ENCODE measurements at regions not wholly inside any gene's neighbourhood (a gene's known extent, or its start where the extent isn't known, plus 50 kb on each side); places are given as distances from the start of the nearest gene placed in this dataset.
A peak's percentile ranks its signal among the peaks of the same experiment; 100 is the strongest.

DNA sequence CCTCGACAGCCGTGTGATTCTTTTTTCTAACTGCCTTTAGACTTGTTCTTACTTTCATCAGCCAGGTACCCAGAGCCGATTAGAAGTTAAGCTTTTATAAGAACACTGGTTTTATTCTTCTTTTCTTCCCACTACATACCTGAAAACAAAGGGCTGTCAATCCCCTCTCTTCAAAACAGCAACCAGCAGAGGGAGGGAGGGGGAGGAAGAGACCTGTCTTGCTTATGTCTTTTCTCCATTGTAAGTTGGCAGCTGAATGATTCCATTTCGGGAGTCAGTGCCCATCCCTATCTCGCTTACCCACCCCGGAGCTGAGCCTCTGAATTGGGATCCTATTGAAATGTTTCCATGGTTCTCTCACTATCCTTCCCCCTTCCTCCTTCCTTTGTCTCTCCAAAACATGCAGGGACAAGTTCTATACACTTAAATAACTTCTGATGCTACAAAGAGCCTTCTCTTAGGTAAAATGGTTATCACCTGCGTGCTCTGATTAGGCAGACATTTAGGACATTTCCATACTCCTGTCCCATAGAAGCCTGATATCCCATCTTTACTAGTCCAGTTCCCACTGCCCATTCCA, 83.9 kb upstream of the WWC1 start:
- TF ChIP-seq GATA1 (IDR thresholded peaks at IDR 0.05; ENCODE audit: low read depth, low read length) (no peak), POLR2A (IDR thresholded peaks at IDR 0.05; ENCODE audit: low read length) (no peak)
- DNase-seq, result no peak

DNA sequence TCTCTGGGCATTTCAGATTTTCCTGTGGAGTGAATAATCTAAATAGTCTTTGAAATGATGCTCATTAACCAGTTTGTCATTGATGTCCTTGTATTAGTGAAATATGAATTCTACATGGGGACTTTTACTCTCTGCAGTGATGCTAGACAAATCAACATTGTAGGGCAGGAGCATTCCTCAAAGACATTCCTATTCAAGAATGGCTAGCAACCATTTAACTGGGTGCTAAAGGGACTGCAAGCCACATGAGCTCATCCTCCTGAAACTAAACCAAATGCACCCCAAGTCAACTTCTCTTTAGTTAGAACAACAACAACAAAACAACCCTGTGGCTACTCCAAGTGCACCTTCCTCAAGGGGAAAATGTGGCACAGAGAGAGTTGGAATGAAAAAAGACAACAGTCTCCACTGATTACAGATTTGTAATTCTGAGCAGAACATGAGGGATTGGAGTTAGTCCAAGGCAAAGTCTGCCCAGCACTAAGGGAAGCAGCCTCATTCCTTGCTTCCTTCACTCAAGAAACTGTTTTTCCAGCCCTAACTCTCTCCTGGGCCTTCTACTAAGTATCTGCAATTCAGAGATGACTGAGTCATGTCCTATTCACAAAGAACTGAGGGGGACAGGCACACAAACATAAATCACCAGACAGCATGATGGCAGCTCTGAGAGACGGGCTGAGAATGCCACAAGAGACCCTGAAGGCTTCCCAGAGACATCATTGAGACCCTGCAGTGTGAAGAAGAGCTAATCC, 82.0 kb upstream of the WWC1 start:
- no peak for TF ChIP-seq POLR2A (IDR thresholded peaks at IDR 0.05; ENCODE audit: low read length)
- no peak for TF ChIP-seq GATA1 (IDR thresholded peaks at IDR 0.05; ENCODE audit: low read depth, low read length)

DNA sequence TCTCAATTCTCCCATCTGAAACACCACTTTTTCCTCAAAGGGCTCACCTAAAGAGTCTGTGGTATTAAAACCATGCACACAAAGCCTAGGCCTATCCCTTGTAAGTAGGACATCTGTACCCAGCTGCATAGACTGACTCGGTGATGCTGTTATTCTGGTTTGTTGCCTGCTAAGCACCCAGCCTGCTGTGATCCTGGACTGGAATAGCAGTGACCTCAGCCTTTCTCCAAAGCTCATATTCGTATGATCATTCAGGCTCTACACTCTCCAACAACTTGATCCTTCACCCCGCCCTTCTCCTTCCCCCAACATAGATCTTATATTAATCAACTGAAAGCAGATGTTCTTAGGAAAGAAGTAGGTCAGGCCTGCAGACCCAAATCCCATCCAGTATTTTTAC, 81.4 kb upstream of the WWC1 start:
- no peak for DNase-seq
- TF ChIP-seq POLR2A (IDR thresholded peaks at IDR 0.05; ENCODE audit: low read length) (no peak), GATA1 (IDR thresholded peaks at IDR 0.05; ENCODE audit: low read depth, low read length) (no peak)

More for the DNA sequence above, 82.0 kb upstream of the WWC1 start:
- DNase-seq, result no peak

DNA sequence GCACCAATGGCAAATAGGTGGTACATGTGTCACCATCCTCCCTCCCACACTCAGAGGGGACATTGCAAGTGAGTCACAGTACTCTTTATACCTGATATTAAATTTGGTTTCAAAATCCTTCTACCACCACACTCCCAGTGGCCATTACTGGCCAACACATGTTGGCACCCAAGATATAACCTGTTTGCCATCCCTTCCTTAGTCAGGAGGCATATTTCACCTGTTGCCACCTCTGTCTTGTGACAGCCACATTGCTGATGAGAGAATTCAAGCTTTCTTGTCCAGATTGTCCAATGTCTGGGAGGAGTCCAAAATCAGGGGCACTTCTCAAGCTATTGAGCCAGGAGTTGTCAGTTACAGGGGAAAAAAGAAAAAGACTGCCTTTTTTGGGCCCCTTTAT, 80.2 kb upstream of the WWC1 start:
- no peak for TF ChIP-seq POLR2A (IDR thresholded peaks at IDR 0.05; ENCODE audit: low read length)
- no peak for TF ChIP-seq GATA1 (IDR thresholded peaks at IDR 0.05; ENCODE audit: low read depth, low read length)
- DNase-seq, result no peak

DNA sequence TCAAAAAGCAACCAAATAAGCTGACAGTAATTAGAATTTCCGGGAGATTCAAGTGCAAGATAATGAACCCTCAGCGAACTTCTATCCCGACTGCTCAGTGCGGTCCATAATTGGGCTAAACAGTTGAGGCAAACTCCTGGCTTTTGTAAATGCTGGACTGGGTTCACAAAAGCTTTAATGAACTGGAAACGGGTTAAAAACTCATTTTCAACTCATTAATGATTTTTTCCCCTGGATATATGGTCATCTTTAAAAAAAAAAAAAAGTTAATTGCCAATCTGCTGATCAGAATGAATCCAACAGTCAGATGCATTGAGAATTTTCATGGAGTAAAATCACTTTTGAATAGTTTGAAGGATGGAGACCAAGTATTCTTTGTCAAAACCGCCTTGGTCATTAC, 79.5 kb upstream of the WWC1 start:
- TF ChIP-seq GATA1 (IDR thresholded peaks at IDR 0.05; ENCODE audit: low read depth, low read length), result no peak
- no peak for TF ChIP-seq POLR2A (IDR thresholded peaks at IDR 0.05; ENCODE audit: low read length)
- DNase-seq, result no peak

DNA sequence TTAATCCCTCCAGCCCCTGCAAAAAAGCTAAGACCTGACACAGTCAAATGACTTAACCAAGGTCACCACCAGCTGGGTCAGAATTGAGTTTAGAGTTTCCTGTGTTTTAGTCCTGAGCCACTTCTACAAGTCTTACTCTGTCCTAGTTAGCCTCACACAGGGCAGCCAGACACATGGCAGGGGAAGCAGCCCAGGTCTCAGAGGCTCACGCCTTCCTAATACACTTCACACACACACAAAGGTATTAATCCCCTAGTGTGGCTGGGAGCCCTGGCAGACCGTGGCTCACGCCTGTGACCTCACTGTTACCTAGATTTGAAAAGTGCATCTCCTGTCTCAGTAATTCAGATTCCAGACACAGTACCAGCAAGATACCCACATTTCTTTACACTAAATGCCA, 77.4 kb upstream of the WWC1 start:
- no peak for TF ChIP-seq POLR2A (IDR thresholded peaks at IDR 0.05; ENCODE audit: low read length)
- DNase-seq, result no peak

DNA sequence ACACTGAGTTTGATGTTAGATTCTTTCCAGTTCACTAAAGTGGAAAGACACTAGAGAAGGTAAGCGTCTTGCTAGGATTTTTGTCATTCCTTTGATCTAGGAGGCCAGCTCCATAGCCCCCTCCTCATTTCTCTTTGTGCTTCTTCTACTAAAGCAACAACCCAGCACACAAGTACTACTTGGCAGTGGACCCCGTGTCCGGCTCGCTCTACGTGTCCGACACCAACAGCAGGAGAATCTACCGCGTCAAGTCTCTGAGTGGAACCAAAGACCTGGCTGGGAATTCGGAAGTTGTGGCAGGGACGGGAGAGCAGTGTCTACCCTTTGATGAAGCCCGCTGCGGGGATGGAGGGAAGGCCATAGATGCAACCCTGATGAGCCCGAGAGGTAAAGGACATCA, 76.6 kb upstream of the WWC1 start:
- TF ChIP-seq POLR2A (IDR thresholded peaks at IDR 0.05; ENCODE audit: low read length), result no peak
- no peak for TF ChIP-seq GATA1 (IDR thresholded peaks at IDR 0.05; ENCODE audit: low read depth, low read length)
- DNase-seq, result no peak

DNA sequence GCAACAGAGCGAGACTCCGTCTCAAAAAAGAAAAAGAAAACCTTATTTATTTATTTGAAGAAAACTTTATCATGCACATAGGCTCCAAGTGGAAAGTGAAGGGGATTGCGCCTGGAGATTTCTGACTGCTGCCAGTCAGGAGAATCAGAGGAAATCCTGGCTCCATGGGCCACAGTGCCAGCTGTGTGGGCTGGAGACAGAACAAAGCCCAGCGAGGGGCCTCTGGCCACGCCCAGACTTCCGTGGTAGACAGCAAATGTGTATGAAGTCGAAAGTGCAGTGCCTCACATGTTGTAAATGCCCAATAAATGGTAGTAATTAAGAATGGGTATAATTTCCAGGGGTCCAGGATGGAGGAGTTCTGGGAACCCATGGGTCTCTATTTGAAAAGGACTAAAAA, 75.8 kb upstream of the WWC1 start:
- no peak for TF ChIP-seq GATA1 (IDR thresholded peaks at IDR 0.05; ENCODE audit: low read depth, low read length)
- TF ChIP-seq POLR2A (IDR thresholded peaks at IDR 0.05; ENCODE audit: low read length), result no peak
- no peak for DNase-seq

DNA sequence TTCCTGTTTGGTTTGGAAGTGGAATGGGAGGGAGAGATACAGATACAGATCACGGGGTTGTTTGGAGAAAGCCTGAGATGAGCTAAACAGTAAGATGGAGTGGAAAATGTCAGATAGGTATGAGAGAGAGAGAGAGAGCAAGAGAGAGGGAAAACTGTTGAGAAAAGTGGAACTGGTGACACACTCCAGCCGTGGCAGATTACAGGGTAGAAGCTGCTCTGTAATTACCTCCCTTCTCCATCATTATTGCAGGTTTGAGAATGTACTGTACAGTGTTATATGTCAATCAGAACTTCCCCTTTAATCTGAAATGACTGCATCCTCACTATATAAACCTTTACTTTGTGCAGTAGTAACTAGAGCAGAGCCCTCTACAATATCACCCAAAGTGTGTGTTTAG, 74.5 kb upstream of the WWC1 start:
- TF ChIP-seq POLR2A (IDR thresholded peaks at IDR 0.05; ENCODE audit: low read length) (no peak), GATA1 (IDR thresholded peaks at IDR 0.05; ENCODE audit: low read depth, low read length) (no peak)
- no peak for DNase-seq

DNA sequence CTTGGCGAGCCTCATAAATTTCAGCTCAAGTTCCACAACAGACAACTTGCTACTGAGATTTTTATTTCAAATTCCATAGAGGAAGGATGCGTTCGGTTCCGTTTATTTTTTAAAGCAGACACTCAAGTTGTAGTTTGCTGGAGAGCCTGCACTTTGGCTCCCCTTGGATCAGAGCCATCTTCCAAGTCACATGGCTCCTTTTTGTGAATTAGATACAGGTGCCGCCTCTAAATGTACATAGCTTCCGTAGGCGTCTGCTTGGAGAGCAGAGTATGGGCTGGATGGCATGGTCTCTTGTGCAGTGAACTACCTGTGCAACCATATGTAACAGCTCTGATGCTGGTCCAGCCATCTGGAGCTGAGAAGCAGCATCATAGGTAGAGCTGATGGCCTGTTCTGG, 73.9 kb upstream of the WWC1 start:
- TF ChIP-seq GATA1 (IDR thresholded peaks at IDR 0.05; ENCODE audit: low read depth, low read length), result no peak
- no peak for TF ChIP-seq POLR2A (IDR thresholded peaks at IDR 0.05; ENCODE audit: low read length)
- no peak for DNase-seq

DNA sequence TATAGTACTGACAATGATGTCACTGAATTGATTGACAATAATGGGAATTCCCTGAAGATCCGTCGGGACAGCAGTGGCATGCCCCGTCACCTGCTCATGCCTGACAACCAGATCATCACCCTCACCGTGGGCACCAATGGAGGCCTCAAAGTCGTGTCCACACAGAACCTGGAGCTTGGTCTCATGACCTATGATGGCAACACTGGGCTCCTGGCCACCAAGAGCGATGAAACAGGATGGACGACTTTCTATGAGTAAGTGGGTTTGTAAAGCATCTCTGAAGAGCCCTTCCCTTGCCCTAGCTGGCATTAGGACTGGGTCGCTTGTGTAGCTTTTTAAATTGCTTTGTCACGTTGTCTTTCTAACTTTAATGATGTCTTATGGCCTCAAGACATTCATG, 72.7 kb upstream of the WWC1 start:
- TF ChIP-seq GATA1 (IDR thresholded peaks at IDR 0.05; ENCODE audit: low read depth, low read length) (no peak), POLR2A (IDR thresholded peaks at IDR 0.05; ENCODE audit: low read length) (no peak)

DNA sequence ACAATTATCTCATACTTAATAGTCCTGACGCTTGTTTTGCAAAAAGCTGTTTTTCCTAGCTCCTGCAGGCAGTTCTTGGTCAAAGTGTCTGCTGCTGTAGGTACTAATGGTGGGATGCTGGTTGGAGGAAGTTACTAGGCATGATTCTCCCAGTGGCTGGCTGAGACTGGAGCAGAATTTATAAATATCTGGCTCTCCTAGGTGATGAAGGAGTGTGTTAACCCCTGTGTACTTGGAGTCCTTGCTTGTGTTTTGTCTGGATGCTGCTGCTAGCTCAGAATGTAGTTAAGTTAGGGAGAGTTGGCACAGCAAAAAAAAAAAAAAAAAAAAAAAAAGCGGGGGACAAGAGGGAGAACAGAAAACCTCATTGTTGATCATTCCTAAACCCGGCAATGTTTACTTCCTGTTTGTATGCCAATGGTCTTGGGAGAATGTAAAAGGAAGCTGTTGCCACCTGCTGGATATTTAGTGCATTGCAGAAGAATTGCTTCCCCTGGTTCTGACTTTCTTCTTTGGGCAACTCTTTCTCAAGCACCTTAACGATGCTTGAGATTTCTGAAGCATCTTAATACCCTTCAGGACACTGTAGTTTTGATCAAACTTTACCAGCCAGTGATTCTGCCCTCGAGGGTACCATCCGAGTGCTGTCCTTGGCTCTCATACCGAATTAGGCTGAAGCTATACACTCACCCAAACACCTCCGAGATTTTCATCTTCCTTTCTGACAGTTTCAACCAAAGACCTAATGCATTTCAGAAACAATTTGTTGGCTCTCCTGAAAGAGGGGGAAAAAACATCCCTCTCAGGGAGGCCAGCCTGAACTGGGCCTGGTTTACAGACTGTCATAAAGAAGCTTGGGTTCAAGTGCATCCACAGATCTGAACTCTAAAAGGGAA, 71.7 kb upstream of the WWC1 start:
- DNase-seq, result peak; percentile 55 to 75
- TF ChIP-seq POLR2A (IDR thresholded peaks at IDR 0.05; ENCODE audit: low read length) (no peak), GATA1 (IDR thresholded peaks at IDR 0.05; ENCODE audit: low read depth, low read length) (no peak)

More for the DNA sequence above, 72.7 kb upstream of the WWC1 start:
- no peak for DNase-seq

DNA sequence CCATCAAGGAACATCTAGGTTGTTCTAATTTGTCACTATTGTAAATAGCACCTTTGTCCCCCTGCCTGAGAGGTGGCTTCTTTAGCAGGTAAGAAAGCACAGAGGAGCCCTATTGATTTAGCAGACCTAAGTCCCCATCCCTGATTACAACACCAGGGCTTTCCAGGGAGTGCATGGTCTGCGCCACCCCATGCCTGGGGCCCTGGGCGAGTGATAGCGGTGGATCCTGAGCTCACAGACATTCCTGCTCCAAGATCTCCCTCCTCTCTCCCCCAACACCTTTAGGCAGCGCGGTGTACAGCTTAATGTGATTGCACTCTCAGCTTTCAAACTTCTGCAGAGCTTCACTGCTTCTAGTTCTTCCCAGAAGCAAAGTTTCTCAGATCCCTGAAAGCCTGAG, 67.4 kb upstream of the WWC1 start:
- no peak for DNase-seq
- TF ChIP-seq POLR2A (IDR thresholded peaks at IDR 0.05; ENCODE audit: low read length) (no peak), GATA1 (IDR thresholded peaks at IDR 0.05; ENCODE audit: low read depth, low read length) (no peak)

DNA sequence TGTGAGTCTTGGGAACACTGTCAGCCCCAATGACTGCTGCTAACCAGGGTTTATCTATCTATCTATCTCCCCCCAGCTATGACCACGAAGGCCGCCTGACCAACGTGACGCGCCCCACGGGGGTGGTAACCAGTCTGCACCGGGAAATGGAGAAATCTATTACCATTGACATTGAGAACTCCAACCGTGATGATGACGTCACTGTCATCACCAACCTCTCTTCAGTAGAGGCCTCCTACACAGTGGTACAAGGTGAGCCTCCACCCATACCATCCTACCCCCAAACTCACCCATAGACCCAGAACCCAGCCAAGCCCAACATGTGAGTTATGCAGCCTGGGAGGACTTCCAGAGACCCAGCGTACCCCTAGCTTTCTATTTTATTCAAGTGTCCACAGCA, 65.4 kb upstream of the WWC1 start:
- TF ChIP-seq POLR2A (IDR thresholded peaks at IDR 0.05; ENCODE audit: low read length) (no peak), GATA1 (IDR thresholded peaks at IDR 0.05; ENCODE audit: low read depth, low read length) (no peak)
- DNase-seq, result no peak
